HepG2 (cell line): ENCODE measurements at regions not wholly inside any gene's neighbourhood (a gene's known extent, or its start where the extent isn't known, plus 50 kb on each side); places are given as distances from the start of the nearest gene placed in this dataset.

ENCODE experiments used
- EHMT2 ChIP-seq: fragments of 200-600 bp; sonication (generic); IDR thresholded peaks from 2 replicates; pipeline ENCODE4 v1.7.0; 2017; ENCODE audit warnings: antibody characterized with exemption, low read depth, low read length, borderline replicate concordance
- KDM5A ChIP-seq: fragments of 200-600 bp; sonication (generic); IDR thresholded peaks from 2 replicates; pipeline ENCODE4 v1.7.0; 2018; ENCODE audit warnings: antibody characterized with exemption, mild to moderate bottlenecking, low read length, borderline replicate concordance
- MTA1 ChIP-seq: sonication (generic); formaldehyde crosslinking; IDR thresholded peaks from 2 replicates; pipeline ENCODE4 v1.4.0; 2020; ENCODE audit warnings: missing genetic modification reagents, mild to moderate bottlenecking, borderline replicate concordance
- PATZ1 ChIP-seq: sonication (generic); formaldehyde crosslinking; IDR thresholded peaks from 2 replicates; pipeline ENCODE4 v1.4.0; 2020; ENCODE audit warnings: missing genetic modification reagents
- RBM22 ChIP-seq: fragments of 200-400 bp; formaldehyde crosslinking; optimal IDR thresholded peaks from 2 replicates; pipeline ENCODE3; 2017; ENCODE audit warnings: mild to moderate bottlenecking, low read length, moderate library complexity
- SOX5 ChIP-seq: IDR thresholded peaks from 2 replicates; pipeline ENCODE4 v1.6.1; 2016; ENCODE audit warnings: borderline replicate concordance
- TBL1XR1 ChIP-seq: fragments of 150-350 bp; IDR thresholded peaks from 2 replicates; pipeline ENCODE4 v1.6.1; 2014; ENCODE audit warnings: borderline replicate concordance, low read length; ENCODE audit not compliant: partially characterized antibody
- ZBTB4 ChIP-seq: sonication (generic); formaldehyde crosslinking; IDR thresholded peaks from 2 replicates; pipeline ENCODE4 v1.4.0; 2020; ENCODE audit warnings: missing genetic modification reagents, mild to moderate bottlenecking, borderline replicate concordance
- ZNF354B ChIP-seq: sonication (generic); formaldehyde crosslinking; IDR thresholded peaks from 2 replicates; pipeline ENCODE4 v1.8.0; 2022; ENCODE audit warnings: mild to moderate bottlenecking, missing genetic modification reagents
- ZNF432 ChIP-seq: sonication (generic); formaldehyde crosslinking; IDR thresholded peaks from 2 replicates; pipeline ENCODE4 v1.5.0; 2020; ENCODE audit warnings: missing genetic modification reagents, mild to moderate bottlenecking, borderline replicate concordance
- ZNF557 ChIP-seq: sonication (generic); formaldehyde crosslinking; IDR thresholded peaks from 2 replicates; pipeline ENCODE4 v1.4.0; 2020; ENCODE audit warnings: missing genetic modification reagents
- ZNF598 ChIP-seq: sonication (generic); formaldehyde crosslinking; IDR thresholded peaks from 2 replicates; pipeline ENCODE4 v1.5.1; 2020; ENCODE audit warnings: mild to moderate bottlenecking, missing genetic modification reagents, borderline replicate concordance
- TF ChIP-seq, protein P1 (sequence below): sonication (generic); formaldehyde crosslinking; IDR thresholded peaks from 2 replicates; pipeline ENCODE4 v1.4.0; 2020; ENCODE audit warnings: mild to moderate bottlenecking, missing genetic modification reagents, borderline replicate concordance
- TF ChIP-seq, protein P2 (sequence below): sonication (generic); formaldehyde crosslinking; IDR thresholded peaks from 2 replicates; pipeline ENCODE4 v1.4.0; 2020; ENCODE audit warnings: missing genetic modification reagents
- TF ChIP-seq, protein P3 (sequence below): IDR thresholded peaks from 2 replicates; pipeline ENCODE4 v1.6.1; 2016; ENCODE audit warnings: missing compliant biosample characterization, missing genetic modification reagents, borderline replicate concordance

DNA sequence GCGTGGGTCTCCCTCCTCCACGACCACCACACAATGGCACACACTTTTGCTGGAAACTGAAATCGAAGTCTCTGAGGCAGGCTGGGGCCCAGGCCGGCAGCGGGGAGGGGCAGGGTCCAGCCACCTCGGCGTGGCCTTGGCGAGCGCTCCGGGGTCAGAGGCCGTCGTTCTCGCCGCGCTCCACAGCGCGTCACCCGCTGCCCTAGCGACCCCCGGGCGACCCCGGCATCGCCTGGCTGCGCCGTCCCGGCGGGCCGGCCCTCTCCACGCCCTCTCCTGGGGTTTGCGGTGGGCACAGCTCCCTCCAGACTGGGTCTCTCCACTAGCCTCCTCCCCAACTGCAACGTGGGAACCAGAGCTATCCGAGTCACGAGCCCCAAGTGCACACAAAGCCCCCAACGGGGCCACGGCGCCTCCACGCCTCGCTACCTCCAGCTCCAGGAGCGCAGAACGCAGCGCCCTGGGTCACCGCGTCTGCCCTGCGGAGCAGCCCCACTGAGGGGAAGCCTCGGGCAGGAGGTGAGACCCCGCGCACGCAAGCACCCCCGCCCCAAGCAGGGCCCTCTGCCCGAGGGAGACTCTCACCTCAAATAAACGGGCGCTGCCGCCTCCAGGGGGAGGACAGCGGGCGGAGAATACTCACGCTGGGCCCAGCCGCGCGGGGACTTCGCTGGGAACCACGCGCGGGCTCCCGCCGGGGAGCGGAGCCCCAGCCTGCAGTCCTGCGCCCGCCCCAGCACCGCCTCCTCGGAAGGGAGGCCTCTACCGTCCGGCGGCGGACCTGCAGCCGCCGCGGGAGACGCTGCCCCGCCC, 134.0 kb upstream of the BARHL2 start (continued):
- TF ChIP-seq, protein P1, sequence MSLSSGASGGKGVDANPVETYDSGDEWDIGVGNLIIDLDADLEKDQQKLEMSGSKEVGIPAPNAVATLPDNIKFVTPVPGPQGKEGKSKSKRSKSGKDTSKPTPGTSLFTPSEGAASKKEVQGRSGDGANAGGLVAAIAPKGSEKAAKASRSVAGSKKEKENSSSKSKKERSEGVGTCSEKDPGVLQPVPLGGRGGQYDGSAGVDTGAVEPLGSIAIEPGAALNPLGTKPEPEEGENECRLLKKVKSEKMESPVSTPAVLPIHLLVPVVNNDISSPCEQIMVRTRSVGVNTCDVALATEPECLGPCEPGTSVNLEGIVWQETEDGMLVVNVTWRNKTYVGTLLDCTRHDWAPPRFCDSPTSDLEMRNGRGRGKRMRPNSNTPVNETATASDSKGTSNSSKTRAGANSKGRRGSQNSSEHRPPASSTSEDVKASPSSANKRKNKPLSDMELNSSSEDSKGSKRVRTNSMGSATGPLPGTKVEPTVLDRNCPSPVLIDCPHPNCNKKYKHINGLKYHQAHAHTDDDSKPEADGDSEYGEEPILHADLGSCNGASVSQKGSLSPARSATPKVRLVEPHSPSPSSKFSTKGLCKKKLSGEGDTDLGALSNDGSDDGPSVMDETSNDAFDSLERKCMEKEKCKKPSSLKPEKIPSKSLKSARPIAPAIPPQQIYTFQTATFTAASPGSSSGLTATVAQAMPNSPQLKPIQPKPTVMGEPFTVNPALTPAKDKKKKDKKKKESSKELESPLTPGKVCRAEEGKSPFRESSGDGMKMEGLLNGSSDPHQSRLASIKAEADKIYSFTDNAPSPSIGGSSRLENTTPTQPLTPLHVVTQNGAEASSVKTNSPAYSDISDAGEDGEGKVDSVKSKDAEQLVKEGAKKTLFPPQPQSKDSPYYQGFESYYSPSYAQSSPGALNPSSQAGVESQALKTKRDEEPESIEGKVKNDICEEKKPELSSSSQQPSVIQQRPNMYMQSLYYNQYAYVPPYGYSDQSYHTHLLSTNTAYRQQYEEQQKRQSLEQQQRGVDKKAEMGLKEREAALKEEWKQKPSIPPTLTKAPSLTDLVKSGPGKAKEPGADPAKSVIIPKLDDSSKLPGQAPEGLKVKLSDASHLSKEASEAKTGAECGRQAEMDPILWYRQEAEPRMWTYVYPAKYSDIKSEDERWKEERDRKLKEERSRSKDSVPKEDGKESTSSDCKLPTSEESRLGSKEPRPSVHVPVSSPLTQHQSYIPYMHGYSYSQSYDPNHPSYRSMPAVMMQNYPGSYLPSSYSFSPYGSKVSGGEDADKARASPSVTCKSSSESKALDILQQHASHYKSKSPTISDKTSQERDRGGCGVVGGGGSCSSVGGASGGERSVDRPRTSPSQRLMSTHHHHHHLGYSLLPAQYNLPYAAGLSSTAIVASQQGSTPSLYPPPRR (CRISPR knock-in tag) = 0 out of 2 replicates have a peak, but pooled peaks have one; percentile 12
- TF ChIP-seq KDM5A = no peak
- TF ChIP-seq ZNF432 (CRISPR knock-in tag) = no peak
- TF ChIP-seq EHMT2 = no peak
- TF ChIP-seq RBM22 = no peak
- TF ChIP-seq, protein P2, sequence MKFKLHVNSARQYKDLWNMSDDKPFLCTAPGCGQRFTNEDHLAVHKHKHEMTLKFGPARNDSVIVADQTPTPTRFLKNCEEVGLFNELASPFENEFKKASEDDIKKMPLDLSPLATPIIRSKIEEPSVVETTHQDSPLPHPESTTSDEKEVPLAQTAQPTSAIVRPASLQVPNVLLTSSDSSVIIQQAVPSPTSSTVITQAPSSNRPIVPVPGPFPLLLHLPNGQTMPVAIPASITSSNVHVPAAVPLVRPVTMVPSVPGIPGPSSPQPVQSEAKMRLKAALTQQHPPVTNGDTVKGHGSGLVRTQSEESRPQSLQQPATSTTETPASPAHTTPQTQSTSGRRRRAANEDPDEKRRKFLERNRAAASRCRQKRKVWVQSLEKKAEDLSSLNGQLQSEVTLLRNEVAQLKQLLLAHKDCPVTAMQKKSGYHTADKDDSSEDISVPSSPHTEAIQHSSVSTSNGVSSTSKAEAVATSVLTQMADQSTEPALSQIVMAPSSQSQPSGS (CRISPR knock-in tag) = no peak
- TF ChIP-seq MTA1 (CRISPR knock-in tag) = peak; percentile 82; the same call in 1 of the 2 replicates
- TF ChIP-seq TBL1XR1 = no peak
- peak; percentile 52 for TF ChIP-seq PATZ1 (CRISPR knock-in tag)
- peak; percentile 79; the same call in 1 of the 2 replicates for TF ChIP-seq ZNF354B
- TF ChIP-seq SOX5 (CRISPR knock-in tag) = no peak
- TF ChIP-seq ZBTB4 (CRISPR knock-in tag) = no peak
- TF ChIP-seq ZNF598 (CRISPR knock-in tag) = 0 out of 2 replicates have a peak, but pooled peaks have one; percentile 20
- TF ChIP-seq, protein P3, sequence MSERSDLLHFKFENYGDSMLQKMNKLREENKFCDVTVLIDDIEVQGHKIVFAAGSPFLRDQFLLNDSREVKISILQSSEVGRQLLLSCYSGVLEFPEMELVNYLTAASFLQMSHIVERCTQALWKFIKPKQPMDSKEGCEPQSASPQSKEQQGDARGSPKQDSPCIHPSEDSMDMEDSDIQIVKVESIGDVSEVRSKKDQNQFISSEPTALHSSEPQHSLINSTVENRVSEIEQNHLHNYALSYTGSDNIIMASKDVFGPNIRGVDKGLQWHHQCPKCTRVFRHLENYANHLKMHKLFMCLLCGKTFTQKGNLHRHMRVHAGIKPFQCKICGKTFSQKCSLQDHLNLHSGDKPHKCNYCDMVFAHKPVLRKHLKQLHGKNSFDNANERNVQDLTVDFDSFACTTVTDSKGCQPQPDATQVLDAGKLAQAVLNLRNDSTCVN = no peak
- TF ChIP-seq ZNF557 = no peak
